CD4-positive, alpha-beta memory T cell (primary cell): ENCODE measurements at regions not wholly inside any gene's neighbourhood (a gene's known extent, or its start where the extent isn't known, plus 50 kb on each side); places are given as distances from the start of the nearest gene placed in this dataset.

Experiments
- CTCF ChIA-PET: fragments of 350-600 bp; sonication (Branson Sonifier 250); formaldehyde crosslinking; loops from one replicate; lab custom pipeline; 2021; ENCODE audit warnings: inconsistent platforms; ENCODE audit not compliant: partially characterized antibody; lab: Charles Lee
- POLR2A ChIA-PET: fragments of 350-600 bp; sonication (Branson Sonifier 250); formaldehyde crosslinking; loops from one replicate; lab custom pipeline; 2021; ENCODE audit not compliant: partially characterized antibody; lab: Charles Lee
- DNase-seq, 5 donors: peaks; one replicate each; pipeline versions ENCODE4 v3.0.0 to v3.0.0-alpha.2; 2020 to 2022; ENCODE audit warnings: mixed read lengths in 1 of 5
- H3K27ac ChIP-seq: one replicate; pipeline ENCODE4 v1.7.0; 2013; ENCODE audit warnings: low read depth, low read length
- H3K27me3 ChIP-seq: 2 replicates; pipeline ENCODE4 v1.7.0; 2013; ENCODE audit warnings: mild to moderate bottlenecking, low read length, moderate library complexity; ENCODE audit not compliant: insufficient read depth
- H3K36me3 ChIP-seq: 2 replicates; pipeline ENCODE4 v1.7.0; 2013; ENCODE audit warnings: mild to moderate bottlenecking, low read length, moderate library complexity; ENCODE audit not compliant: insufficient read depth
- H3K4me1 ChIP-seq: 2 replicates; pipeline ENCODE4 v1.7.0; 2013; ENCODE audit warnings: mild to moderate bottlenecking, low read length, moderate library complexity; ENCODE audit not compliant: insufficient read depth
- H3K4me3 ChIP-seq, 2 donors: one replicate each; pipeline ENCODE4 v1.7.0; 2013; ENCODE audit warnings: low read length in 2 of 2, mild to moderate bottlenecking in 1 of 2
- H3K9me3 ChIP-seq, 2 donors: one replicate each; pipeline ENCODE4 v1.7.0; 2013; ENCODE audit warnings: low read length in 2 of 2, control low read depth in 1 of 2; ENCODE audit not compliant: control insufficient read depth in 1 of 2
- H3K27ac Mint-ChIP-seq, 7 donors: one replicate each; pipeline ENCODE4 v1.8.0; 2020 to 2021; ENCODE audit warnings: mixed read lengths in 7 of 7, mild to moderate bottlenecking in 6 of 7, inconsistent platforms in 3 of 7, moderate library complexity in 3 of 7
- H3K27me3 Mint-ChIP-seq, 2 donors: one replicate each; pipeline ENCODE4 v1.8.0; 2020 to 2021; ENCODE audit warnings: mixed read lengths in 2 of 2
- H3K36me3 Mint-ChIP-seq, 2 donors: one replicate each; pipeline ENCODE4 v1.8.0; 2020 to 2021; ENCODE audit warnings: mixed read lengths in 2 of 2, inconsistent platforms in 1 of 2, mild to moderate bottlenecking in 1 of 2
- H3K4me1 Mint-ChIP-seq, 4 donors: one replicate each; pipeline ENCODE4 v1.8.0; 2020 to 2021; ENCODE audit warnings: mixed read lengths in 4 of 4, mild to moderate bottlenecking in 1 of 4
- H3K4me3 Mint-ChIP-seq, 8 donors: one replicate each; pipeline ENCODE4 v1.8.0; 2020 to 2021; ENCODE audit warnings: mixed read lengths in 8 of 8, mild to moderate bottlenecking in 7 of 8, moderate library complexity in 6 of 8, inconsistent platforms in 3 of 8
- H3K9me3 Mint-ChIP-seq, 8 donors: one replicate each; pipeline ENCODE4 v1.8.0; 2020 to 2021; ENCODE audit warnings: mixed read lengths in 8 of 8, mild to moderate bottlenecking in 5 of 8, inconsistent platforms in 3 of 8, moderate library complexity in 1 of 8
- intact Hi-C: fragments of 100-400 bp; cut with micrococcal nuclease; formaldehyde crosslinking; loops from one replicate; pipeline ENCODE4 v1.15.1; 2023

- H3K36me3 ChIP-seq, result no peaks in the 10 kb centered on the region
- no peaks in the 10 kb centered on the region for H3K27me3 ChIP-seq
- ChIA-PET POLR2A (no interaction called here), CTCF (no interaction called here)
- Mint-ChIP-seq H3K4me3 (no peak overlapping the region), H3K9me3 (peaks cover 0 to 2% (median 0%) of the 10 kb centered on the region in 8 donors), H3K36me3 (no peaks in the 10 kb centered on the region), H3K4me1 (peaks cover 0 to 2% (median 0%) of the 10 kb centered on the region in 4 donors), H3K27me3 (peaks cover 13 to 28% of the 10 kb centered on the region in 2 donors), H3K27ac (no peak overlapping the region)
- no peaks in the 10 kb centered on the region for H3K9me3 ChIP-seq
- DNase-seq, result no peak
- H3K4me3 ChIP-seq, result no peak overlapping the region
- no peaks in the 10 kb centered on the region for H3K4me1 ChIP-seq
- no peak overlapping the region for H3K27ac ChIP-seq
- intact Hi-C loops, result no loop called here
Observed at GRCh38 chr1:209390764-209391163, 192.8 kb upstream of the CAMK1G start.

GRCh38 chr1:209391792-209392191 is 191.7 kb upstream of the CAMK1G start:
- CTCF ChIA-PET, result no interaction called here

GRCh38 chr1:209395169-209395568 is 188.3 kb upstream of the CAMK1G start:
- Mint-ChIP-seq H3K9me3 (peaks cover 0 to 1% (median 0%) of the 10 kb centered on the region in 8 donors), H3K27me3 (peaks cover 17 to 26% of the 10 kb centered on the region in 2 donors), H3K27ac (no peak overlapping the region), H3K36me3 (no peaks in the 10 kb centered on the region), H3K4me3 (no peak overlapping the region), H3K4me1 (peaks cover 0 to 2% (median 0%) of the 10 kb centered on the region in 4 donors)
- POLR2A ChIA-PET, result no interaction called here
- no peak overlapping the region for H3K27ac ChIP-seq
- CTCF ChIA-PET, result no interaction called here
- H3K36me3 ChIP-seq, result no peaks in the 10 kb centered on the region
- H3K27me3 ChIP-seq, result no peaks in the 10 kb centered on the region
- no peak overlapping the region for H3K4me3 ChIP-seq
- intact Hi-C loops, result no loop called here
- H3K4me1 ChIP-seq, result no peaks in the 10 kb centered on the region
- DNase-seq, result no peak
- no peaks in the 10 kb centered on the region for H3K9me3 ChIP-seq

More at GRCh38 chr1:209391792-209392191, 191.7 kb upstream of the CAMK1G start:
- DNase-seq, result no peak
- Histone ChIP-seq H3K27me3 (no peaks in the 10 kb centered on the region), H3K4me3 (no peak overlapping the region), H3K27ac (no peak overlapping the region), H3K4me1 (no peaks in the 10 kb centered on the region), H3K9me3 (no peaks in the 10 kb centered on the region), H3K36me3 (no peaks in the 10 kb centered on the region)
- no peak overlapping the region for H3K27ac Mint-ChIP-seq
- H3K4me3 Mint-ChIP-seq, result no peak overlapping the region
- no peaks in the 10 kb centered on the region for H3K36me3 Mint-ChIP-seq
- H3K27me3 Mint-ChIP-seq, result peaks cover 13 to 29% of the 10 kb centered on the region in 2 donors
- H3K9me3 Mint-ChIP-seq, result peaks cover 0 to 2% (median 0%) of the 10 kb centered on the region in 8 donors
- H3K4me1 Mint-ChIP-seq, result peaks cover 0 to 2% (median 0%) of the 10 kb centered on the region in 4 donors
- POLR2A ChIA-PET, result no interaction called here
- intact Hi-C loops, result no loop called here

GRCh38 chr1:209397371-209397770 is 186.1 kb upstream of the CAMK1G start:
- CTCF ChIA-PET, result no interaction called here

GRCh38 chr1:209397910-209398309 is 185.6 kb upstream of the CAMK1G start:
- Histone ChIP-seq H3K27ac (no peak overlapping the region), H3K36me3 (no peaks in the 10 kb centered on the region), H3K9me3 (no peaks in the 10 kb centered on the region), H3K4me3 (no peak overlapping the region), H3K4me1 (no peaks in the 10 kb centered on the region), H3K27me3 (no peaks in the 10 kb centered on the region)
- Mint-ChIP-seq H3K9me3 (peaks cover 0 to 1% (median 0%) of the 10 kb centered on the region in 8 donors), H3K27ac (no peak overlapping the region), H3K4me3 (no peak overlapping the region), H3K27me3 (peaks cover 17 to 20% of the 10 kb centered on the region in 2 donors), H3K4me1 (peaks cover 0 to 2% (median 0%) of the 10 kb centered on the region in 4 donors), H3K36me3 (no peaks in the 10 kb centered on the region)
- intact Hi-C loops, result no loop called here
- ChIA-PET POLR2A (no interaction called here), CTCF (no interaction called here)
- no peak for DNase-seq

More at GRCh38 chr1:209397371-209397770, 186.1 kb upstream of the CAMK1G start:
- H3K9me3 ChIP-seq, result no peaks in the 10 kb centered on the region
- H3K4me1 Mint-ChIP-seq, result peaks cover 0 to 2% (median 0%) of the 10 kb centered on the region in 4 donors
- H3K36me3 Mint-ChIP-seq, result no peaks in the 10 kb centered on the region
- H3K4me3 ChIP-seq, result no peak overlapping the region
- no peaks in the 10 kb centered on the region for H3K27me3 ChIP-seq
- peaks cover 17 to 21% of the 10 kb centered on the region in 2 donors for H3K27me3 Mint-ChIP-seq
- no peaks in the 10 kb centered on the region for H3K4me1 ChIP-seq
- H3K4me3 Mint-ChIP-seq, result no peak overlapping the region
- no peaks in the 10 kb centered on the region for H3K36me3 ChIP-seq
- DNase-seq, result no peak
- H3K9me3 Mint-ChIP-seq, result peaks cover 0 to 1% (median 0%) of the 10 kb centered on the region in 8 donors
- no peak overlapping the region for H3K27ac Mint-ChIP-seq
- no peak overlapping the region for H3K27ac ChIP-seq
- POLR2A ChIA-PET, result no interaction called here
- intact Hi-C loops, result no loop called here

- POLR2A ChIA-PET, result no interaction called here
- Mint-ChIP-seq H3K9me3 (no peaks in the 10 kb centered on the region), H3K27ac (no peak overlapping the region), H3K36me3 (no peaks in the 10 kb centered on the region), H3K4me3 (no peak overlapping the region), H3K4me1 (peaks cover 0 to 2% (median 0%) of the 10 kb centered on the region in 4 donors), H3K27me3 (peaks cover 13 to 15% of the 10 kb centered on the region in 2 donors)
- H3K27me3 ChIP-seq, result no peaks in the 10 kb centered on the region
- no peaks in the 10 kb centered on the region for H3K4me1 ChIP-seq
- intact Hi-C loops, result no loop called here
- no peak for DNase-seq
- H3K9me3 ChIP-seq, result no peaks in the 10 kb centered on the region
- H3K27ac ChIP-seq, result no peak overlapping the region
- no peaks in the 10 kb centered on the region for H3K36me3 ChIP-seq
- H3K4me3 ChIP-seq, result no peak overlapping the region
- CTCF ChIA-PET, result no interaction called here
Observed at GRCh38 chr1:209398313-209398991, 185.1 kb upstream of the CAMK1G start.

GRCh38 chr1:209399800-209400199 is 183.7 kb upstream of the CAMK1G start:
- no peaks in the 10 kb centered on the region for H3K4me1 ChIP-seq
- peaks cover 0 to 2% (median 0%) of the 10 kb centered on the region in 4 donors for H3K4me1 Mint-ChIP-seq
- DNase-seq, result no peak
- peaks cover 10 to 15% of the 10 kb centered on the region in 2 donors for H3K27me3 Mint-ChIP-seq
- no peak overlapping the region for H3K27ac ChIP-seq
- no peaks in the 10 kb centered on the region for H3K9me3 Mint-ChIP-seq
- H3K27ac Mint-ChIP-seq, result no peak overlapping the region
- intact Hi-C loops, result no loop called here
- POLR2A ChIA-PET, result no interaction called here
- no peaks in the 10 kb centered on the region for H3K9me3 ChIP-seq
- H3K36me3 ChIP-seq, result no peaks in the 10 kb centered on the region
- no peak overlapping the region for H3K4me3 ChIP-seq
- H3K36me3 Mint-ChIP-seq, result no peaks in the 10 kb centered on the region
- H3K27me3 ChIP-seq, result no peaks in the 10 kb centered on the region
- no peak overlapping the region for H3K4me3 Mint-ChIP-seq
- CTCF ChIA-PET, result no interaction called here
